Astrocyte (in vitro differentiated cells and primary cell): ENCODE measurements at regions not wholly inside any gene's neighbourhood (a gene's known extent, or its start where the extent isn't known, plus 50 kb on each side); places are given as distances from the start of the nearest gene placed in this dataset.
"Not testable (repeated sequence)": the region's sequence is repeated elsewhere in the genome, so short reads cannot be mapped to it uniquely, and the experiment has no call there.

ENCODE experiments used
- DNase-seq: peaks from one replicate; pipeline ENCODE4 v3.0.0-alpha.2; 2010; ENCODE audit warnings: low read depth
- FAIRE-seq: peaks from 2 replicates; lab custom pipeline; 2011; peaks lifted over from hg19 to GRCh38; lab: Jason Lieb, UNC
- H2AFZ ChIP-seq: 2 replicates; pipeline ENCODE4 v1.6.0; 2012; ENCODE audit warnings: low read depth, low read length, inconsistent platforms
- H3K27ac ChIP-seq: 2 replicates; pipeline ENCODE4 v1.5.1; 2011; ENCODE audit warnings: low read depth, low read length, inconsistent platforms
- H3K27me3 ChIP-seq: 2 replicates; pipeline ENCODE4 v1.6.0; 2011; ENCODE audit warnings: low read length, inconsistent platforms; ENCODE audit not compliant: insufficient read depth
- H3K36me3 ChIP-seq: 2 replicates; pipeline ENCODE4 v1.5.1; 2011; ENCODE audit warnings: low read length, inconsistent platforms; ENCODE audit not compliant: insufficient read depth
- H3K4me1 ChIP-seq: 2 replicates; pipeline ENCODE4 v1.5.1; 2011; ENCODE audit warnings: low read length, inconsistent platforms; ENCODE audit not compliant: insufficient read depth
- H3K4me2 ChIP-seq: 2 replicates; pipeline ENCODE4 v1.6.0; 2012; ENCODE audit warnings: low read length, inconsistent platforms
- H3K4me3 ChIP-seq: 2 replicates; pipeline ENCODE4 v1.5.1; 2011; ENCODE audit warnings: low read depth, mild to moderate bottlenecking, low read length, inconsistent platforms; ENCODE audit not compliant: insufficient read depth
- H3K79me2 ChIP-seq: 2 replicates; pipeline ENCODE4 v1.6.0; 2012; ENCODE audit warnings: mild to moderate bottlenecking, low read length, inconsistent platforms; ENCODE audit not compliant: insufficient read depth
- H3K9ac ChIP-seq: 2 replicates; pipeline ENCODE4 v1.6.0; 2012; ENCODE audit warnings: mild to moderate bottlenecking, low read length, inconsistent platforms
- H3K9me3 ChIP-seq: 2 replicates; pipeline ENCODE4 v1.5.1; 2012; ENCODE audit warnings: low read depth, mild to moderate bottlenecking, low read length, inconsistent platforms; ENCODE audit not compliant: insufficient read depth
- H4K20me1 ChIP-seq: 2 replicates; pipeline ENCODE4 v1.6.0; 2012; ENCODE audit warnings: low read length, inconsistent platforms; ENCODE audit not compliant: insufficient read depth
- H3K27ac Mint-ChIP-seq: one replicate; pipeline ENCODE4 v1.8.0; 2021; ENCODE audit warnings: mild to moderate bottlenecking, mixed read lengths; ENCODE audit not compliant: unreplicated experiment
- H3K27me3 Mint-ChIP-seq: one replicate; pipeline ENCODE4 v1.8.0; 2021; ENCODE audit warnings: low read depth, mixed read lengths; ENCODE audit not compliant: unreplicated experiment
- H3K36me3 Mint-ChIP-seq: one replicate; pipeline ENCODE4 v1.8.0; 2021; ENCODE audit warnings: low read depth, mixed read lengths; ENCODE audit not compliant: unreplicated experiment
- H3K4me1 Mint-ChIP-seq: one replicate; pipeline ENCODE4 v1.8.0; 2021; ENCODE audit warnings: low read depth, mixed read lengths; ENCODE audit not compliant: unreplicated experiment
- H3K4me3 Mint-ChIP-seq: one replicate; pipeline ENCODE4 v1.8.0; 2021; ENCODE audit warnings: mild to moderate bottlenecking, moderate library complexity, mixed read lengths; ENCODE audit not compliant: unreplicated experiment
- H3K9me3 Mint-ChIP-seq: one replicate; pipeline ENCODE4 v1.8.0; 2021; ENCODE audit warnings: mild to moderate bottlenecking, mixed read lengths; ENCODE audit not compliant: unreplicated experiment
- EZH2 ChIP-seq: IDR thresholded peaks from 2 replicates; pipeline ENCODE4 v1.6.1; 2012; ENCODE audit warnings: mild to moderate bottlenecking, low read length, inconsistent platforms; ENCODE audit not compliant: insufficient read depth
- TF ChIP-seq, protein P1 (sequence below): IDR thresholded peaks from 2 replicates; pipeline ENCODE4 v1.5.1; 2011; ENCODE audit warnings: low read depth, mild to moderate bottlenecking, inconsistent platforms, low read length, moderate library complexity; ENCODE audit not compliant: insufficient read depth

DNA sequence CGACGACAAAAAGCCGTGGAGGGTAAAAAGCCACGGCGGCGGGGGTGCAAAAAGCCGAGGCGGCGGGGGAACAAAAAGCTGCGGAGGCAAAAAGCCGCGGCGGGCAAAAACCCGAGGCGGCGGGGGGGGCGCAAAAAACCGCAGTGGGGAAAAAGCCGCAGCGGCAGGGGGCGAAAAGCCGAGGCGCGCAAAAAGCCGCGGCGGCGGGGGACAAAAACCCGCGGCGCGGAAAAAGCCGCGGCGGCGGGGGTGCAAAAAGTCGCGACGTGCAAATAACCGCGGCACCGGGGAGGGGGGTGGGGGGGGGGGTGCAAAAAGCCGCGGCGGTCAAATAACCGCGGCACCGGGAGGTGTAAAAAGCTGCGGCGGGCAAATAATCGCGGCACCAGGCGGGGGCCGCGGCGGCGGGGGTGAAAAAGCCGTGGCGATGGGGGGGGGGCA is 511.5 kb downstream of the FOXD4L5 start:
- Histone ChIP-seq H3K9ac (no peak overlapping the region), H3K27ac (no peak overlapping the region), H3K4me1 (no peaks in the 10 kb centered on the region), H3K9me3 (no peaks in the 10 kb centered on the region), H4K20me1 (no peaks in the 10 kb centered on the region), H2AFZ (no peak overlapping the region), H3K27me3 (no peaks in the 10 kb centered on the region), H3K4me3 (no peak overlapping the region), H3K79me2 (no peaks in the 10 kb centered on the region), H3K4me2 (peak overlapping the region; percentile 19), H3K36me3 (no peaks in the 10 kb centered on the region)
- DNase-seq (no peak), FAIRE-seq (no peak)
- H3K27me3 Mint-ChIP-seq: peaks cover 2% of the 10 kb centered on the region
- H3K27ac Mint-ChIP-seq: no peak overlapping the region
- H3K36me3 Mint-ChIP-seq: no peaks in the 10 kb centered on the region
- H3K9me3 Mint-ChIP-seq: no peaks in the 10 kb centered on the region
- H3K4me3 Mint-ChIP-seq: no peak overlapping the region
- TF ChIP-seq EZH2: no peak
- TF ChIP-seq, protein P1, sequence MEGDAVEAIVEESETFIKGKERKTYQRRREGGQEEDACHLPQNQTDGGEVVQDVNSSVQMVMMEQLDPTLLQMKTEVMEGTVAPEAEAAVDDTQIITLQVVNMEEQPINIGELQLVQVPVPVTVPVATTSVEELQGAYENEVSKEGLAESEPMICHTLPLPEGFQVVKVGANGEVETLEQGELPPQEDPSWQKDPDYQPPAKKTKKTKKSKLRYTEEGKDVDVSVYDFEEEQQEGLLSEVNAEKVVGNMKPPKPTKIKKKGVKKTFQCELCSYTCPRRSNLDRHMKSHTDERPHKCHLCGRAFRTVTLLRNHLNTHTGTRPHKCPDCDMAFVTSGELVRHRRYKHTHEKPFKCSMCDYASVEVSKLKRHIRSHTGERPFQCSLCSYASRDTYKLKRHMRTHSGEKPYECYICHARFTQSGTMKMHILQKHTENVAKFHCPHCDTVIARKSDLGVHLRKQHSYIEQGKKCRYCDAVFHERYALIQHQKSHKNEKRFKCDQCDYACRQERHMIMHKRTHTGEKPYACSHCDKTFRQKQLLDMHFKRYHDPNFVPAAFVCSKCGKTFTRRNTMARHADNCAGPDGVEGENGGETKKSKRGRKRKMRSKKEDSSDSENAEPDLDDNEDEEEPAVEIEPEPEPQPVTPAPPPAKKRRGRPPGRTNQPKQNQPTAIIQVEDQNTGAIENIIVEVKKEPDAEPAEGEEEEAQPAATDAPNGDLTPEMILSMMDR: no peak
- H3K4me1 Mint-ChIP-seq: no peaks in the 10 kb centered on the region

DNA sequence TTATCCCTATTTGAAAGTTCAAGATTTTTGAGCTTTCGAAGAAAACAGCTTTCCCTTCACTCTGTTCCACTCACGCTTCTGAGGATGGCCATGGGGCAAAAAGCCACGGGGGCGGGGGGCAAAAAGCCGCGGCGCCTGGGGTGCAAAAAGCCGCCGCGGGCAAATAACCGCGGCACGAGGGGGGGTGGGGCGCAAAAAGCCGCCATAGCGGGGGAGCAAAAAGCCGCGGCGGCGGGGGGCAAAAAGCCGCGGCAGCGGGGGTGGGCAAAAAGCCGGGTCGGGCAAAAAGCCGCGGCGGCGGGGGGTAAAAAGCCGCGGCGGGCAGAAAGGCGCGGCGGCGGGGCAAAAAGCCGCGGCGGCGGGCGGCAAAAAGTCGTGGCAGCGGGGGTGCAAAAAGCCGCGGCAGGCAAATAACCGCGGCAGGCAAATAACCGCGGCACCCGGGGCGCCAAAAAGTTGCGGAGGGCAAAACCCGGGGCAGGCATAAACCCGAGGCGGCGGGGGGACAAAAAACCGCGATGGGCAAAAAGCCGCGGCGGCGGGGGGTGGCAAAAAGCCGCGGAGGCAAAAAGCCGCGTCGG is 512.2 kb downstream of the FOXD4L5 start:
- not testable (repeated sequence) for H3K4me1 Mint-ChIP-seq, H3K9ac ChIP-seq, H3K4me3 ChIP-seq, FAIRE-seq, H3K27me3 Mint-ChIP-seq, H2AFZ ChIP-seq, H3K27me3 ChIP-seq, H3K79me2 ChIP-seq, H3K27ac Mint-ChIP-seq, H4K20me1 ChIP-seq, DNase-seq, H3K4me3 Mint-ChIP-seq, H3K9me3 ChIP-seq, H3K4me1 ChIP-seq, H3K36me3 Mint-ChIP-seq, H3K36me3 ChIP-seq, H3K27ac ChIP-seq, H3K9me3 Mint-ChIP-seq
- H3K4me2 ChIP-seq: peak overlapping the region; percentile 19

DNA sequence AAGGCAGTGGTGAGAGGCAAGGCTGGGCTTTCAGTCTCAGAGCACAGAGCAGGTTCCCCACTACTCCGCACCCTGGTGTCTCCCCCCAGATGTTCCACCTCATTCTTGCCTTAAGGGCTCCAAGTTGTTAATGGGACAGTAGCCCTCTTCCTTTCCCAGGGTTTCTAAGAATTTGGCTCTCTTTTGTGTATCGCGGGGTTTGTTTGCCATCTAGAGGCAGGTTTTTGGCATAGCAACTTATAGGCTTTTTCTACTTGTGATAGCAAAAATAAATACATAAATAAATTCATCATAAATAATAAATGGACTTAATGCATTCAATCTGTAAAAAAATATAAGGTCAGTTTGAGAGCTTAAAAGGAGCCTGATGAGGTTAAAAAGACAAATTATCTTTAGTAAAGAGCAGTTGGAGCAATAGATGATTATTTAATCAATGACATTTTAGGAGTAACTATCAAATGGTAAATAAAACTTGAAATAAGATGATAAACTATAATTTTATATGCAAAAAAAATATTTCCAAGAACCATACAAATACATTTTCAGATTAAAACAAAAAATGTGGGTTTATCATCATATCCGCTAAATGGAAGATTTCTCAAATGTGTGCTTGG is 512.8 kb downstream of the FOXD4L5 start:
- not testable (repeated sequence) for H3K9me3 ChIP-seq

More for the DNA sequence above, 512.8 kb downstream of the FOXD4L5 start:
- not testable (repeated sequence) for H3K4me1 Mint-ChIP-seq, H3K27me3 Mint-ChIP-seq, H2AFZ ChIP-seq, H3K9me3 Mint-ChIP-seq, H3K79me2 ChIP-seq, DNase-seq, H3K4me3 Mint-ChIP-seq, H3K27me3 ChIP-seq, FAIRE-seq, H3K36me3 ChIP-seq, H3K9ac ChIP-seq, H3K27ac Mint-ChIP-seq, H4K20me1 ChIP-seq, H3K4me3 ChIP-seq, H3K36me3 Mint-ChIP-seq, H3K4me2 ChIP-seq, H3K27ac ChIP-seq, H3K4me1 ChIP-seq
